H1 (cell line): ENCODE measurements at regions not wholly inside any gene's neighbourhood (a gene's known extent, or its start where the extent isn't known, plus 50 kb on each side); places are given as distances from the start of the nearest gene placed in this dataset.

ENCODE experiments used
- CTCF ChIA-PET: fragments of 300-600 bp; sonication (Branson Sonifier 250); formaldehyde crosslinking; loops from one replicate; lab custom pipeline; 2021; ENCODE audit not compliant: partially characterized antibody; lab: Charles Lee
- POLR2A ChIA-PET: fragments of 300-600 bp; sonication (Branson Sonifier 250); formaldehyde crosslinking; loops from one replicate; lab custom pipeline; 2021; ENCODE audit warnings: inconsistent platforms; ENCODE audit not compliant: partially characterized antibody; lab: Charles Lee
- DNase-seq, 2 experiments: peaks; one replicate each; pipeline versions ENCODE4 v3.0.0 to v3.0.0-alpha.2; 2010 to 2022; ENCODE audit warnings: low spot score in 2 of 2, low read depth in 1 of 2, mixed read lengths in 1 of 2
- FAIRE-seq: peaks from 2 replicates; lab custom pipeline; 2011; peaks lifted over from hg19 to GRCh38; lab: Jason Lieb, UNC
- H2AFZ ChIP-seq: 2 replicates; pipeline ENCODE4 v1.8.1; 2012; ENCODE audit warnings: low read length, inconsistent platforms
- H2AK5ac ChIP-seq: 2 replicates; pipeline ENCODE4 v1.6.1; 2013; ENCODE audit warnings: low read depth, low read length
- H2BK120ac ChIP-seq: replicated peaks from 2 replicates; pipeline ENCODE3; 2013; ENCODE audit warnings: low read depth, low read length, inconsistent platforms
- H2BK12ac ChIP-seq: 2 replicates; pipeline ENCODE4 v1.6.1; 2013; ENCODE audit warnings: low read depth, low read length
- H2BK15ac ChIP-seq: 2 replicates; pipeline ENCODE4 v1.6.1; 2013; ENCODE audit warnings: low read length
- H2BK20ac ChIP-seq: 2 replicates; pipeline ENCODE4 v1.6.1; 2013; ENCODE audit warnings: low read length
- H2BK5ac ChIP-seq: 2 replicates; pipeline ENCODE4 v1.6.1; 2013; ENCODE audit warnings: low read depth, low read length
- H3K14ac ChIP-seq: 2 replicates; pipeline ENCODE4 v1.6.1; 2013; ENCODE audit warnings: inconsistent platforms; ENCODE audit not compliant: insufficient read length
- H3K18ac ChIP-seq: 2 replicates; pipeline ENCODE4 v1.6.1; 2013; ENCODE audit warnings: low read length; ENCODE audit errors: extremely low read depth
- H3K23ac ChIP-seq: 2 replicates; pipeline ENCODE4 v1.6.1; 2013; ENCODE audit warnings: inconsistent platforms; ENCODE audit not compliant: insufficient read length
- H3K23me2 ChIP-seq: 2 replicates; pipeline ENCODE4 v1.6.1; 2013; ENCODE audit warnings: low read depth, low read length
- H3K27ac ChIP-seq: 2 replicates; pipeline ENCODE4 v1.6.1; 2011; ENCODE audit warnings: low read depth, low read length, inconsistent platforms
- H3K27me3 ChIP-seq, 4 experiments: replicated peaks in 1 of 4; 1 replicate in 1 of 4; 2 replicates in 3 of 4; pipeline versions ENCODE4 v1.6.1 to v1.8.1; 2011 to 2013; ENCODE audit warnings: low read length in 3 of 4, mild to moderate bottlenecking in 3 of 4, inconsistent platforms in 2 of 4, mixed read lengths in 2 of 4, moderate library complexity in 1 of 4; ENCODE audit not compliant: control insufficient read depth in 3 of 4, insufficient read depth in 3 of 4; ENCODE audit errors: extremely low read depth in 1 of 4
- H3K36me3 ChIP-seq, 4 experiments: 2 replicates each; pipeline versions ENCODE4 v1.6.1 to v1.8.1; 2011 to 2013; ENCODE audit warnings: mild to moderate bottlenecking in 4 of 4, low read length in 3 of 4, moderate library complexity in 2 of 4, control low read depth in 1 of 4, inconsistent platforms in 1 of 4; ENCODE audit not compliant: insufficient read depth in 4 of 4, control insufficient read depth in 2 of 4
- H3K4ac ChIP-seq: replicated peaks from 2 replicates; pipeline ENCODE3; 2013; ENCODE audit warnings: low read length, low read depth, mixed read lengths, inconsistent platforms; ENCODE audit not compliant: insufficient read length
- H3K4me1 ChIP-seq, 4 experiments: replicated peaks in 1 of 4; 1 replicate in 1 of 4; 2 replicates in 3 of 4; pipeline versions ENCODE4 v1.6.1 to v1.8.1; 2011 to 2013; ENCODE audit warnings: low read length in 3 of 4, inconsistent platforms in 2 of 4, mixed read lengths in 1 of 4; ENCODE audit not compliant: insufficient read depth in 4 of 4, control insufficient read depth in 3 of 4
- H3K4me2 ChIP-seq, 2 experiments: 2 replicates each; pipeline versions ENCODE4 v1.6.1 to v1.8.1; 2011 to 2013; ENCODE audit warnings: low read depth in 2 of 2, low read length in 2 of 2, control low read depth in 1 of 2, inconsistent platforms in 1 of 2, mild to moderate bottlenecking in 1 of 2; ENCODE audit not compliant: insufficient read depth in 1 of 2
- H3K4me3 ChIP-seq, 4 experiments: fragments of 200-600, 300-600 bp in 1 of 4; sonication (generic), shearing (Covaris generic), sonication (Bioruptor Twin) in 1 of 4; 2 replicates each; pipeline versions ENCODE4 v1.5.1 to v1.8.1; 2011 to 2016; ENCODE audit warnings: low read length in 4 of 4, low read depth in 3 of 4, control low read depth in 2 of 4, inconsistent platforms in 2 of 4, mild to moderate bottlenecking in 2 of 4, mixed read lengths in 1 of 4, moderate library complexity in 1 of 4; ENCODE audit not compliant: insufficient read depth in 2 of 4; ENCODE audit errors: extremely low read depth in 1 of 4
- H3K56ac ChIP-seq: replicated peaks from 2 replicates; pipeline ENCODE3; 2013; ENCODE audit warnings: low read depth, mild to moderate bottlenecking, mixed read lengths, low read length, inconsistent platforms; ENCODE audit not compliant: insufficient read length
- H3K79me1 ChIP-seq: 2 replicates; pipeline ENCODE4 v1.6.1; 2013; ENCODE audit warnings: low read depth, low read length, control low read depth
- H3K79me2 ChIP-seq, 2 experiments: 2 replicates each; pipeline versions ENCODE4 v1.6.1 to v1.8.1; 2012 to 2013; ENCODE audit warnings: low read length in 2 of 2, mild to moderate bottlenecking in 2 of 2, inconsistent platforms in 1 of 2; ENCODE audit not compliant: insufficient read depth in 2 of 2, control insufficient read depth in 1 of 2
- H3K9ac ChIP-seq, 4 experiments: replicated peaks in 1 of 4; 1 replicate in 1 of 4; 2 replicates in 3 of 4; pipeline versions ENCODE4 v1.6.1 to v1.8.1; 2011 to 2013; ENCODE audit warnings: low read depth in 3 of 4, low read length in 3 of 4, control low read depth in 2 of 4, mild to moderate bottlenecking in 2 of 4, moderate library complexity in 2 of 4, inconsistent platforms in 1 of 4; ENCODE audit errors: extremely low read depth in 1 of 4
- H3K9me3 ChIP-seq, 2 experiments: 2 replicates each; pipeline versions ENCODE4 v1.6.1 to v1.8.1; 2012 to 2013; ENCODE audit warnings: mild to moderate bottlenecking in 2 of 2, moderate library complexity in 2 of 2, control low read depth in 1 of 2, inconsistent platforms in 1 of 2, low read depth in 1 of 2, low read length in 1 of 2, mixed read lengths in 1 of 2; ENCODE audit not compliant: insufficient read depth in 2 of 2
- H4K20me1 ChIP-seq, 2 experiments: replicated peaks in 1 of 2; 2 replicates each; pipeline versions ENCODE3 to v1.8.1; 2011 to 2013; ENCODE audit warnings: inconsistent platforms in 2 of 2, low read length in 2 of 2, mild to moderate bottlenecking in 1 of 2; ENCODE audit not compliant: insufficient read depth in 2 of 2, control insufficient read depth in 1 of 2
- H4K5ac ChIP-seq: 2 replicates; pipeline ENCODE4 v1.6.1; 2013; ENCODE audit warnings: low read length, low read depth, mixed read lengths, inconsistent platforms; ENCODE audit not compliant: insufficient read length
- H4K8ac ChIP-seq: 2 replicates; pipeline ENCODE4 v1.8.0; 2013; ENCODE audit warnings: mild to moderate bottlenecking, moderate library complexity, low read length, inconsistent platforms; ENCODE audit not compliant: insufficient read depth; ENCODE audit errors: extremely low read depth
- H4K91ac ChIP-seq: replicated peaks from 2 replicates; pipeline ENCODE3; 2013; ENCODE audit warnings: low read length, mixed read lengths, inconsistent platforms; ENCODE audit not compliant: insufficient read length
- ATF2 ChIP-seq: IDR thresholded peaks from 2 replicates; pipeline ENCODE4 v1.6.1; 2012; ENCODE audit warnings: low read length, inconsistent platforms
- BRCA1 ChIP-seq: IDR thresholded peaks from 2 replicates; pipeline ENCODE4 v1.6.1; 2012; ENCODE audit warnings: low read depth, low read length, improper control_type of control experiment
- CREB1 ChIP-seq: IDR thresholded peaks from 2 replicates; pipeline ENCODE4 v1.6.1; 2012; ENCODE audit warnings: inconsistent platforms
- CTBP2 ChIP-seq: IDR thresholded peaks from 2 replicates; pipeline ENCODE4 v1.7.0; 2011; ENCODE audit warnings: borderline replicate concordance, mild to moderate bottlenecking, moderate library complexity, mixed read lengths, low read length; ENCODE audit not compliant: insufficient read depth, insufficient read length
- EZH2 ChIP-seq: fragments of 200-600 bp; sonication (generic); IDR thresholded peaks from 2 replicates; pipeline ENCODE4 v1.7.1; 2012; ENCODE audit warnings: low read depth, mild to moderate bottlenecking, moderate library complexity, low read length, inconsistent platforms; ENCODE audit not compliant: severe bottlenecking
- FOSL1 ChIP-seq: IDR thresholded peaks from 2 replicates; pipeline ENCODE4 v1.6.1; 2011; ENCODE audit warnings: mild to moderate bottlenecking, low read depth, low read length, moderate library complexity; ENCODE audit not compliant: insufficient read depth
- NANOG ChIP-seq: IDR thresholded peaks from 2 replicates; pipeline ENCODE4 v1.6.1; 2011; ENCODE audit warnings: low read length, low read depth, mild to moderate bottlenecking, inconsistent platforms; ENCODE audit not compliant: insufficient read depth, poor library complexity, severe bottlenecking
- PHF8 ChIP-seq: fragments of 200-600 bp; sonication (generic); conservative IDR thresholded peaks from 2 replicates; pipeline ENCODE4 v1.7.1; 2012; ENCODE audit warnings: low read depth, mild to moderate bottlenecking, inconsistent platforms, low read length, moderate library complexity
- POLR2A ChIP-seq, 2 experiments: IDR thresholded peaks; 1 replicate in 1 of 2; 2 replicates in 1 of 2; pipeline ENCODE4 v1.6.1; 2011; ENCODE audit warnings: low read depth in 2 of 2, low read length in 2 of 2, mild to moderate bottlenecking in 2 of 2; ENCODE audit errors: control extremely low read depth in 1 of 2
- SP2 ChIP-seq: IDR thresholded peaks from 2 replicates; pipeline ENCODE4 v1.6.1; 2012; ENCODE audit warnings: mild to moderate bottlenecking, low read length, inconsistent platforms
- TAF7 ChIP-seq: optimal IDR thresholded peaks from 2 replicates; pipeline ENCODE3; 2011; ENCODE audit warnings: low read depth, mild to moderate bottlenecking, inconsistent platforms, low read length, moderate library complexity, borderline replicate concordance
- WGBS, 2 experiments: shearing (Covaris generic) in 1 of 2; methylation state at CpG; one replicate each; pipeline versions ENCODE4 v1.1.6 to v1.1.7; 2013 to 2015; ENCODE audit warnings: low lambda C conversion rate in 2 of 2, mixed read lengths in 2 of 2, inconsistent platforms in 1 of 2, low coverage in 1 of 2, missing lambda C conversion rate in 1 of 2; ENCODE audit not compliant: insufficient replicate concordance in 2 of 2, insufficient coverage in 1 of 2, insufficient read length in 1 of 2; ENCODE audit errors: extremely low coverage in 1 of 2, missing lambda C conversion rate in 1 of 2; 5-methylcytosine and 5-hydroxymethylcytosine counted together
- TF ChIP-seq, protein P1 (sequence below): IDR thresholded peaks from 2 replicates; pipeline ENCODE4 v1.6.1; 2012; ENCODE audit warnings: inconsistent platforms

GRCh38 chr1:234697741-234698140, 87.8 kb upstream of the IRF2BP2 start:
- no peaks in the 10 kb centered on the region for H4K20me1 ChIP-seq
- H3K23ac ChIP-seq = no peak overlapping the region
- H3K14ac ChIP-seq = no peak overlapping the region
- H2AK5ac ChIP-seq = no peak overlapping the region
- WGBS, 2 experiments = 87 to 100% methylated on average over 1 to 8 of the region's 8 CpGs
- POLR2A ChIA-PET = no interaction called here
- no peak overlapping the region for H3K4me3 ChIP-seq
- H2BK12ac ChIP-seq = no peak overlapping the region
- no peak overlapping the region for H2BK15ac ChIP-seq
- H3K56ac ChIP-seq = no peak overlapping the region
- H3K36me3 ChIP-seq = no peaks in the 10 kb centered on the region
- FAIRE-seq (no peak), DNase-seq (no peak)
- H2AFZ ChIP-seq = no peak overlapping the region
- no peaks in the 10 kb centered on the region for H3K23me2 ChIP-seq
- H3K79me1 ChIP-seq = no peaks in the 10 kb centered on the region
- H2BK20ac ChIP-seq = no peak overlapping the region
- no peak overlapping the region for H2BK120ac ChIP-seq
- H3K4me2 ChIP-seq = no peak overlapping the region
- no peaks in the 10 kb centered on the region for H3K4me1 ChIP-seq
- no peak overlapping the region for H3K27ac ChIP-seq
- H3K18ac ChIP-seq = no peak overlapping the region
- H3K79me2 ChIP-seq = no peaks in the 10 kb centered on the region
- no peak overlapping the region for H3K9ac ChIP-seq
- H3K9me3 ChIP-seq = no peaks in the 10 kb centered on the region
- H4K5ac ChIP-seq = no peak overlapping the region
- no peak overlapping the region for H4K91ac ChIP-seq
- no peak overlapping the region for H2BK5ac ChIP-seq
- H4K8ac ChIP-seq = no peak overlapping the region
- H3K4ac ChIP-seq = no peak overlapping the region
- H3K27me3 ChIP-seq = no peaks in the 10 kb centered on the region
- CTCF ChIA-PET = interaction anchor here (1.4 kb wide), 1 partner anchor 38 kb away, joined by 4 read pairs; no protein-coding TSS in a partner anchor
- TF ChIP-seq ATF2 (no peak), TAF7 (no peak), BRCA1 (no peak), CREB1 (no peak), CTBP2 (no peak), SP2 (no peak), POLR2A (IDR thresholded peaks at IDR 0.05; ENCODE audit: control extremely low read depth in 1 of 2, low read depth in 2 of 2, low read length in 2 of 2) (no peak), PHF8 (no peak), EZH2 (no peak), NANOG (no peak), FOSL1 (no peak)
- TF ChIP-seq, protein P1, sequence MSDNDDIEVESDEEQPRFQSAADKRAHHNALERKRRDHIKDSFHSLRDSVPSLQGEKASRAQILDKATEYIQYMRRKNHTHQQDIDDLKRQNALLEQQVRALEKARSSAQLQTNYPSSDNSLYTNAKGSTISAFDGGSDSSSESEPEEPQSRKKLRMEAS = no peak
